GM12878 (cell line): ENCODE measurements at regions not wholly inside any gene's neighbourhood (a gene's known extent, or its start where the extent isn't known, plus 50 kb on each side); places are given as distances from the start of the nearest gene placed in this dataset.
A peak's percentile ranks its signal among the peaks of the same experiment; 100 is the strongest.

ENCODE experiments used
- BACH1 ChIP-seq: fragments of 450-650 bp; IDR thresholded peaks from 2 replicates; pipeline ENCODE4 v1.6.1; 2017; ENCODE audit warnings: mild to moderate bottlenecking, borderline replicate concordance
- BCLAF1 ChIP-seq: fragments of 450-650 bp; IDR thresholded peaks from 2 replicates; pipeline ENCODE4 v1.6.1; 2017; ENCODE audit warnings: antibody characterized with exemption, mild to moderate bottlenecking, moderate library complexity
- BRCA1 ChIP-seq: IDR thresholded peaks from 2 replicates; pipeline ENCODE4 v1.6.1; 2011; ENCODE audit warnings: low read depth, low read length, improper control_type of control experiment
- CTCF ChIP-seq, 3 experiments: IDR thresholded peaks in 2 of 3; conservative IDR thresholded peaks in 1 of 3; 2 replicates each; pipeline ENCODE4 v1.5.1; 2011; ENCODE audit warnings: low read depth in 3 of 3, low read length in 3 of 3, mild to moderate bottlenecking in 3 of 3, control low read depth in 2 of 3, moderate library complexity in 2 of 3, inconsistent platforms in 1 of 3, mixed read lengths in 1 of 3; ENCODE audit not compliant: control insufficient read depth in 2 of 3, insufficient read depth in 1 of 3; ENCODE audit errors: extremely low read depth in 1 of 3
- DPF2 ChIP-seq: fragments of 450-650 bp; IDR thresholded peaks from 2 replicates; pipeline ENCODE4 v1.6.1; 2017; ENCODE audit warnings: mild to moderate bottlenecking
- EP300 ChIP-seq, 2 experiments: fragments of 150-350 bp in 1 of 2; IDR thresholded peaks; 2 replicates each; pipeline ENCODE4 v1.6.1; 2011 to 2012; ENCODE audit warnings: low read depth in 2 of 2, low read length in 2 of 2, borderline replicate concordance in 1 of 2, improper control_type of control experiment in 1 of 2, inconsistent platforms in 1 of 2; ENCODE audit not compliant: control insufficient read depth in 1 of 2
- ETV6 ChIP-seq, 2 experiments: fragments of 450-650 bp in 1 of 2; IDR thresholded peaks in 1 of 2; conservative IDR thresholded peaks in 1 of 2; 2 replicates each; pipeline ENCODE4 v1.6.1; 2014; ENCODE audit warnings: antibody characterized with exemption in 1 of 2, borderline replicate concordance in 1 of 2, low read depth in 1 of 2, mild to moderate bottlenecking in 1 of 2, moderate library complexity in 1 of 2
- IRF4 ChIP-seq: IDR thresholded peaks from 2 replicates; pipeline ENCODE4 v1.6.1; 2011; ENCODE audit warnings: low read depth, low read length
- NRF1 ChIP-seq: conservative IDR thresholded peaks from 2 replicates; pipeline ENCODE4 v1.6.1; 2011; ENCODE audit warnings: mild to moderate bottlenecking, low read depth, low read length, improper control_type of control experiment
- PRDM15 ChIP-seq: fragments of 450-650 bp; formaldehyde crosslinking; IDR thresholded peaks from 2 replicates; pipeline ENCODE4 v1.4.0; 2020; ENCODE audit warnings: mild to moderate bottlenecking, moderate library complexity
- RAD21 ChIP-seq: IDR thresholded peaks from 2 replicates; pipeline ENCODE4 v1.6.1; 2011; ENCODE audit warnings: mild to moderate bottlenecking, low read depth, low read length, moderate library complexity; ENCODE audit not compliant: insufficient read depth
- RB1 ChIP-seq: fragments of 450-650 bp; formaldehyde crosslinking; IDR thresholded peaks from 2 replicates; pipeline ENCODE4 v1.6.1; 2017; ENCODE audit warnings: mild to moderate bottlenecking, borderline replicate concordance
- SIN3A ChIP-seq: IDR thresholded peaks from 2 replicates; pipeline ENCODE4 v1.6.1; 2012; ENCODE audit warnings: low read depth, low read length, improper control_type of control experiment
- SMC3 ChIP-seq: IDR thresholded peaks from 2 replicates; pipeline ENCODE4 v1.6.1; 2011; ENCODE audit warnings: low read length, improper control_type of control experiment, borderline replicate concordance
- SP1 ChIP-seq: IDR thresholded peaks from one replicate; pipeline ENCODE4 v1.6.1; 2011; ENCODE audit warnings: low read depth, low read length
- USF2 ChIP-seq: IDR thresholded peaks from 2 replicates; pipeline ENCODE4 v1.6.1; 2011; ENCODE audit warnings: low read depth, low read length, improper control_type of control experiment, borderline replicate concordance
- YBX1 ChIP-seq: fragments of 450-650 bp; IDR thresholded peaks from 2 replicates; pipeline ENCODE4 v1.6.1; 2016; ENCODE audit warnings: antibody characterized with exemption

GRCh38 chr1:100606438-100606837 is 68.5 kb downstream of the GPR88 start (continued):
- TF ChIP-seq BCLAF1: no peak
- no peak for TF ChIP-seq SP1
- TF ChIP-seq PRDM15 (CRISPR knock-in tag): no peak
- no peak for TF ChIP-seq IRF4
- TF ChIP-seq ETV6 (conservative IDR thresholded peaks at IDR 0.05 in 1 of 2, IDR thresholded peaks at IDR 0.05 in 1 of 2; ENCODE audit: borderline replicate concordance in 1 of 2, low read depth in 1 of 2): no peak
- TF ChIP-seq NRF1: no peak
- TF ChIP-seq USF2: no peak
- no peak for TF ChIP-seq SIN3A
- TF ChIP-seq YBX1: no peak
- TF ChIP-seq RB1: no peak
- no peak for TF ChIP-seq DPF2
- no peak for TF ChIP-seq EP300 (IDR thresholded peaks at IDR 0.05; ENCODE audit: borderline replicate concordance in 1 of 2, control insufficient read depth in 1 of 2, low read depth in 2 of 2, low read length in 2 of 2)
- TF ChIP-seq BRCA1: no peak
- peak; percentile 31 to 69 (median 40); a peak in 3 of 6 replicates for TF ChIP-seq CTCF (IDR thresholded peaks at IDR 0.05 in 2 of 3, conservative IDR thresholded peaks at IDR 0.05 in 1 of 3; ENCODE audit: control insufficient read depth in 2 of 3, extremely low read depth in 1 of 3, insufficient read depth in 1 of 3, low read depth in 3 of 3, low read length in 3 of 3)
- no peak for TF ChIP-seq BACH1
- peak; percentile 54; the same call in 1 of the 2 replicates for TF ChIP-seq SMC3
- peak; percentile 74 for TF ChIP-seq RAD21
